Ishikawa (cell line): ENCODE measurements at regions not wholly inside any gene's neighbourhood (a gene's known extent, or its start where the extent isn't known, plus 50 kb on each side); places are given as distances from the start of the nearest gene placed in this dataset.

Experiments used
- CEBPB ChIP-seq: IDR thresholded peaks from 2 replicates; pipeline ENCODE4 v1.6.1; 2012
- CREB1 ChIP-seq: IDR thresholded peaks from 2 replicates; pipeline ENCODE4 v1.6.1; 2012; ENCODE audit warnings: low read depth
- EGR1 ChIP-seq: IDR thresholded peaks from 2 replicates; pipeline ENCODE4 v1.6.1; 2012
- EP300 ChIP-seq: IDR thresholded peaks from 2 replicates; pipeline ENCODE4 v1.6.1; 2012; ENCODE audit warnings: borderline replicate concordance
- FOXM1 ChIP-seq: IDR thresholded peaks from 2 replicates; pipeline ENCODE4 v1.6.1; 2012; ENCODE audit warnings: low read depth, borderline replicate concordance
- MAX ChIP-seq: IDR thresholded peaks from 2 replicates; pipeline ENCODE4 v1.6.1; 2012
- NFIC ChIP-seq: IDR thresholded peaks from 2 replicates; pipeline ENCODE4 v1.6.1; 2012
- RAD21 ChIP-seq: IDR thresholded peaks from 2 replicates; pipeline ENCODE4 v1.6.1; 2012; ENCODE audit warnings: low read depth
- REST ChIP-seq: IDR thresholded peaks from 2 replicates; pipeline ENCODE4 v1.6.1; 2012; ENCODE audit warnings: low read depth, mild to moderate bottlenecking
- TAF1 ChIP-seq: IDR thresholded peaks from 2 replicates; pipeline ENCODE4 v1.6.1; 2012; ENCODE audit warnings: low read depth, mild to moderate bottlenecking
- TCF12 ChIP-seq: IDR thresholded peaks from 2 replicates; pipeline ENCODE4 v1.6.1; 2012; ENCODE audit warnings: low read depth
- TEAD4 ChIP-seq: IDR thresholded peaks from 2 replicates; pipeline ENCODE4 v1.6.1; 2012
- USF1 ChIP-seq: IDR thresholded peaks from 2 replicates; pipeline ENCODE4 v1.6.1; 2012
- YY1 ChIP-seq: IDR thresholded peaks from 2 replicates; pipeline ENCODE4 v1.6.1; 2012; ENCODE audit warnings: low read depth
- ZBTB7A ChIP-seq: IDR thresholded peaks from 2 replicates; pipeline ENCODE4 v1.6.1; 2012; ENCODE audit warnings: low read depth

GRCh38 chr2:154600927-154601494 lies 97.5 kb upstream of the KCNJ3 start:
- TF ChIP-seq TCF12, result no peak
- no peak for TF ChIP-seq CREB1
- TF ChIP-seq TEAD4, result no peak
- TF ChIP-seq TAF1, result no peak
- no peak for TF ChIP-seq EGR1
- TF ChIP-seq FOXM1, result no peak
- TF ChIP-seq EP300, result no peak
- no peak for TF ChIP-seq REST
- no peak for TF ChIP-seq CEBPB
- TF ChIP-seq NFIC, result no peak
- TF ChIP-seq RAD21, result no peak
- TF ChIP-seq YY1, result no peak
- no peak for TF ChIP-seq ZBTB7A
- no peak for TF ChIP-seq MAX
- TF ChIP-seq USF1, result no peak

- TF ChIP-seq TAF1 (no peak), TCF12 (no peak), YY1 (no peak), MAX (no peak), RAD21 (no peak), USF1 (no peak), REST (no peak), CREB1 (no peak), ZBTB7A (no peak), TEAD4 (no peak), FOXM1 (no peak), NFIC (no peak), EP300 (no peak), EGR1 (no peak), CEBPB (no peak)
Measured at GRCh38 chr2:154603682-154604081, 94.8 kb upstream of the KCNJ3 start.

GRCh38 chr2:154608438-154608837 lies 90.1 kb upstream of the KCNJ3 start:
- TF ChIP-seq EP300, result no peak
- no peak for TF ChIP-seq CEBPB
- TF ChIP-seq NFIC, result no peak
- no peak for TF ChIP-seq CREB1
- no peak for TF ChIP-seq EGR1
- no peak for TF ChIP-seq ZBTB7A
- no peak for TF ChIP-seq TCF12
- no peak for TF ChIP-seq USF1
- TF ChIP-seq RAD21, result no peak
- TF ChIP-seq MAX, result no peak
- no peak for TF ChIP-seq TAF1
- TF ChIP-seq TEAD4, result no peak
- no peak for TF ChIP-seq REST
- TF ChIP-seq YY1, result no peak
- TF ChIP-seq FOXM1, result no peak
